Immature natural killer cell (primary cell): ENCODE measurements at regions not wholly inside any gene's neighbourhood (a gene's known extent, or its start where the extent isn't known, plus 50 kb on each side); places are given as distances from the start of the nearest gene placed in this dataset.

Experiments used
- DNase-seq, 3 donors: peaks; one replicate each; pipeline ENCODE4 v3.0.0; 2022; ENCODE audit warnings: mixed read lengths in 1 of 3
- H3K27ac Mint-ChIP-seq, 6 donors: one replicate each; pipeline ENCODE4 v1.8.0; 2020; ENCODE audit warnings: mixed read lengths in 6 of 6, mild to moderate bottlenecking in 5 of 6, inconsistent platforms in 4 of 6, moderate library complexity in 3 of 6
- H3K27me3 Mint-ChIP-seq, 3 donors: one replicate each; pipeline ENCODE4 v1.8.0; 2020 to 2021; ENCODE audit warnings: low read depth in 3 of 3, mild to moderate bottlenecking in 3 of 3, mixed read lengths in 3 of 3, moderate library complexity in 3 of 3, inconsistent platforms in 1 of 3
- H3K36me3 Mint-ChIP-seq, 3 donors: one replicate each; pipeline ENCODE4 v1.8.0; 2020; ENCODE audit warnings: mixed read lengths in 3 of 3, inconsistent platforms in 2 of 3, mild to moderate bottlenecking in 2 of 3
- H3K4me1 Mint-ChIP-seq, 2 donors: one replicate each; pipeline ENCODE4 v1.8.0; 2020; ENCODE audit warnings: inconsistent platforms in 2 of 2, mild to moderate bottlenecking in 2 of 2, mixed read lengths in 2 of 2, moderate library complexity in 1 of 2
- H3K4me3 Mint-ChIP-seq, 5 donors: one replicate each; pipeline ENCODE4 v1.8.0; 2020; ENCODE audit warnings: mild to moderate bottlenecking in 5 of 5, mixed read lengths in 5 of 5, inconsistent platforms in 3 of 5, moderate library complexity in 3 of 5
- H3K9me3 Mint-ChIP-seq, 6 donors: one replicate each; pipeline ENCODE4 v1.8.0; 2020; ENCODE audit warnings: mild to moderate bottlenecking in 6 of 6, mixed read lengths in 6 of 6, inconsistent platforms in 4 of 6, moderate library complexity in 3 of 6

GRCh38 chr2:104043864-104044263 is 810.1 kb upstream of the POU3F3 start:
- H3K27ac Mint-ChIP-seq: no peak overlapping the region
- peaks cover 0 to 33% (median 3%) of the 10 kb centered on the region in 6 donors for H3K9me3 Mint-ChIP-seq
- H3K36me3 Mint-ChIP-seq: no peaks in the 10 kb centered on the region
- H3K4me1 Mint-ChIP-seq: no peaks in the 10 kb centered on the region
- H3K27me3 Mint-ChIP-seq: peaks cover 0 to 2% (median 0%) of the 10 kb centered on the region in 3 donors
- DNase-seq: no peak
- H3K4me3 Mint-ChIP-seq: no peak overlapping the region

GRCh38 chr2:104045071-104045470 is 808.8 kb upstream of the POU3F3 start:
- no peaks in the 10 kb centered on the region for H3K4me1 Mint-ChIP-seq
- no peak overlapping the region for H3K4me3 Mint-ChIP-seq
- DNase-seq: no peak
- no peak overlapping the region for H3K27ac Mint-ChIP-seq
- peaks cover 3 to 35% (median 6%) of the 10 kb centered on the region in 6 donors for H3K9me3 Mint-ChIP-seq
- H3K27me3 Mint-ChIP-seq: peaks cover 0 to 2% (median 0%) of the 10 kb centered on the region in 3 donors
- no peaks in the 10 kb centered on the region for H3K36me3 Mint-ChIP-seq

- no peak for DNase-seq
- Mint-ChIP-seq H3K4me3 (no peak overlapping the region), H3K9me3 (peaks cover 3 to 35% (median 6%) of the 10 kb centered on the region in 6 donors), H3K36me3 (no peaks in the 10 kb centered on the region), H3K4me1 (no peaks in the 10 kb centered on the region), H3K27ac (no peak overlapping the region), H3K27me3 (peaks cover 0 to 3% (median 0%) of the 10 kb centered on the region in 3 donors)
These were observed 807.4 kb upstream of the POU3F3 start for GRCh38 chr2:104046466-104046865.

DNA sequence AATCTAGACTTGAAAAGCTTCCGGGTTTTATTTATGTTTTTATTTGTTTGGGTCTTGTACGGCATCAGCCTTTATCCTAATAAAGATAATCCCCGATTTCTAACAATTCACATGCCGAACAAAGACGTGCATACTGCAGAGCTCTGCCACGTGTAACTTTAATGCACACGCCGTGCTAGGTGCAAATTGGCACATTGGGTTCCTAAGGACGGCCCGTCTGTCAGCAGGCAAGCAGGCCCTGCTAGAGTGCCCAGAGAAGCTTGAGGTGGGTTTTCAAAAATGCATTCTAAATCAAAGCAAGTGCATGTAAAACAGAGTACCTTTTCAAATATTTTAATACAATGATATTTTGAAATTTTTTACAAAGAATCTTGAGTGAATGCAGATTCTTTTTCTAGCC is 806.4 kb upstream of the POU3F3 start:
- Mint-ChIP-seq H3K27ac (no peak overlapping the region), H3K4me3 (no peak overlapping the region), H3K9me3 (peaks cover 3 to 37% (median 10%) of the 10 kb centered on the region in 6 donors), H3K36me3 (no peaks in the 10 kb centered on the region), H3K27me3 (peaks cover 0 to 6% (median 0%) of the 10 kb centered on the region in 3 donors), H3K4me1 (no peaks in the 10 kb centered on the region)
- no peak for DNase-seq

DNA sequence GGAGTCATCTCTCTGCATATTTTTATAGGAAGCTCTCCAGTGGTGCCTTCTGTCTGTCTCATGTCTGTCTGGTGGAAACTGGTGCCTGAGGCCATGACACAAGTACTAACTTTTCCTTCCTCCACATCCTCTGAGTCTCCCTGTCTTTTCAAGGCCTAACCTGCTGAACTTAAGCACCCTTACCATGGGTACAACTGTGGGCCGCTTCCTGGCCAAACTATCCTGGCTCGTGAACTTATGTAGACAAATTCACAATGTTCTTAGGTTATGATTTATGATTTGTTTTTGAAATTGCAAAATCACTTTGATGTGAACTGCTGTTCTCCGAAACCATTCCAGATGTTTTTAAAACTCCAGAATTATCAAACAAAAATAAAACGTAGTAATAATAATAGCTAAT is 804.5 kb upstream of the POU3F3 start:
- H3K4me1 Mint-ChIP-seq: no peaks in the 10 kb centered on the region
- DNase-seq: no peak
- H3K4me3 Mint-ChIP-seq: no peak overlapping the region
- no peaks in the 10 kb centered on the region for H3K36me3 Mint-ChIP-seq
- no peak overlapping the region for H3K27ac Mint-ChIP-seq
- peaks cover 3 to 45% (median 12%) of the 10 kb centered on the region in 6 donors for H3K9me3 Mint-ChIP-seq
- peaks cover 0 to 6% (median 0%) of the 10 kb centered on the region in 3 donors for H3K27me3 Mint-ChIP-seq

DNA sequence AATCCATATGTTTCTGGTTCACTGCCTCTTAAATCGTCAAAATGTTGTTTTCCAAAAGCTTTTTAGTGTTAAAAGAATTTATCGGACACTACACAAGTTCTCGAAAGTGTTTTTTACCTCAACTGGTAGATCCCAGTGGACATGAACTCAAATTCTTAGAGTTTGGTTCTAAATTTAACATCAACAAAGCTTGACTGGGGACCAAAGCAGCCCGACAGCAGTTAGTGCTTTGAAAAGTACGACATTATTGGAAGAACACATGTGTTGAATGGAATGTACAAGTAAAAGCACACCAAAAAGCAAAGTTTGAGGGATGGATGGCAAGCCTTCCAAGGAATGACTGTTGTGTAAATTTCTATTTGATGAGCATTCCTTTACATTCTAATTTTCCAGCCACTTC is 803.9 kb upstream of the POU3F3 start:
- no peak for DNase-seq
- Mint-ChIP-seq H3K4me1 (no peaks in the 10 kb centered on the region), H3K9me3 (peaks cover 3 to 45% (median 12%) of the 10 kb centered on the region in 6 donors), H3K36me3 (no peaks in the 10 kb centered on the region), H3K27me3 (peaks cover 0 to 6% (median 0%) of the 10 kb centered on the region in 3 donors), H3K27ac (no peak overlapping the region), H3K4me3 (no peak overlapping the region)

- H3K27me3 Mint-ChIP-seq: peaks cover 0 to 6% (median 0%) of the 10 kb centered on the region in 3 donors
- no peaks in the 10 kb centered on the region for H3K36me3 Mint-ChIP-seq
- peaks cover 3 to 45% (median 12%) of the 10 kb centered on the region in 6 donors for H3K9me3 Mint-ChIP-seq
- no peak for DNase-seq
- no peak overlapping the region for H3K27ac Mint-ChIP-seq
- H3K4me1 Mint-ChIP-seq: no peaks in the 10 kb centered on the region
- no peak overlapping the region for H3K4me3 Mint-ChIP-seq
These were observed 803.2 kb upstream of the POU3F3 start for GRCh38 chr2:104050656-104051242.

GRCh38 chr2:104051766-104052165 is 802.1 kb upstream of the POU3F3 start:
- Mint-ChIP-seq H3K4me3 (no peak overlapping the region), H3K27ac (no peak overlapping the region), H3K27me3 (peaks cover 0 to 3% (median 0%) of the 10 kb centered on the region in 3 donors), H3K9me3 (peaks cover 3 to 47% (median 12%) of the 10 kb centered on the region in 6 donors), H3K4me1 (no peaks in the 10 kb centered on the region), H3K36me3 (no peaks in the 10 kb centered on the region)
- no peak for DNase-seq

DNA sequence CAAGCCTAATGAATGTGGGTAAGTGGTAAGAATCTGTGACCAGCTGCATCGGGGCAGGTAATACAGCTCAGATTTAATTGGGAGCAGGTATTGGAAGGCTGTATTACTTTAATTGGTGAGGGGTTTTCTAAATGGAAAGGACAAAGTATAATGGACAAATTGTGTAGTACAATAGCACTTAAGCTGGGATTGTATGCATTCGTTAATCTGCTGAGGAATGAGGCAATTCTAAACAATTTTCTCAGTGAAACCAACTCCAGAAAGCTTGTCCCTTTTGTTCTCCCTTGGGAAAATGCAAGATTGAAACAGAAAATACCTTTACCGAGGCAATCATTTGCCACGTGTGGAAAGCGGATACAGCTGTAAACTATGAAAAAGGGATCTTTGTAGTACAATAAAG is 801.6 kb upstream of the POU3F3 start:
- H3K36me3 Mint-ChIP-seq: no peaks in the 10 kb centered on the region
- H3K27ac Mint-ChIP-seq: no peak overlapping the region
- peaks cover 0 to 3% (median 0%) of the 10 kb centered on the region in 3 donors for H3K27me3 Mint-ChIP-seq
- no peaks in the 10 kb centered on the region for H3K4me1 Mint-ChIP-seq
- DNase-seq: no peak
- H3K9me3 Mint-ChIP-seq: peaks cover 3 to 42% (median 12%) of the 10 kb centered on the region in 6 donors
- H3K4me3 Mint-ChIP-seq: no peak overlapping the region

DNA sequence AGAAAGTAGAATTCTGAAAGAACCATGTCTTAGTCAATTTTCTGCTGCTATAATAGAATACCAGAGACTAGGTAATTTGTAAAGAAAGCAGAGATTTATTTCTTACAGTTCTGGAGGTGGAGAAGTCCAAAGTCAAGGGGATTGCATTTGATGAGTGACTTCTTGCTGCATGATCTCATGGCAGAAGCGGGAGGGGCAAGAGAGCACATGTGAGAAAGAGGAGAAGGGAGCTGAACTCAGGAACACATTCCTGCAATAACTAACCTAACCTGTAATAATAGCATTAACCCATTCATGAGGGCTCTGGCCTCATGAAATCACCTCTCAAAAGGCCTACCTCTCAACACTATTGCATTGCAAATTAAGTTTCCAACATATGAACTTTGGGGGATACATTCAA is 797.5 kb upstream of the POU3F3 start:
- Mint-ChIP-seq H3K27ac (no peak overlapping the region), H3K4me3 (no peak overlapping the region), H3K4me1 (no peaks in the 10 kb centered on the region), H3K36me3 (no peaks in the 10 kb centered on the region), H3K9me3 (peaks cover 0 to 41% (median 9%) of the 10 kb centered on the region in 6 donors), H3K27me3 (peaks cover 0 to 3% (median 0%) of the 10 kb centered on the region in 3 donors)
- no peak for DNase-seq

GRCh38 chr2:104068665-104069064 is 785.2 kb upstream of the POU3F3 start:
- DNase-seq: no peak
- peaks cover 0 to 2% (median 0%) of the 10 kb centered on the region in 3 donors for H3K36me3 Mint-ChIP-seq
- H3K27me3 Mint-ChIP-seq: peaks cover 0 to 2% (median 0%) of the 10 kb centered on the region in 3 donors
- H3K27ac Mint-ChIP-seq: no peak overlapping the region
- H3K4me3 Mint-ChIP-seq: no peak overlapping the region
- peaks cover 0 to 16% (median 5%) of the 10 kb centered on the region in 6 donors for H3K9me3 Mint-ChIP-seq
- no peaks in the 10 kb centered on the region for H3K4me1 Mint-ChIP-seq

- H3K27ac Mint-ChIP-seq: no peak overlapping the region
These were observed 776.3 kb upstream of the POU3F3 start for GRCh38 chr2:104077573-104077972.

DNA sequence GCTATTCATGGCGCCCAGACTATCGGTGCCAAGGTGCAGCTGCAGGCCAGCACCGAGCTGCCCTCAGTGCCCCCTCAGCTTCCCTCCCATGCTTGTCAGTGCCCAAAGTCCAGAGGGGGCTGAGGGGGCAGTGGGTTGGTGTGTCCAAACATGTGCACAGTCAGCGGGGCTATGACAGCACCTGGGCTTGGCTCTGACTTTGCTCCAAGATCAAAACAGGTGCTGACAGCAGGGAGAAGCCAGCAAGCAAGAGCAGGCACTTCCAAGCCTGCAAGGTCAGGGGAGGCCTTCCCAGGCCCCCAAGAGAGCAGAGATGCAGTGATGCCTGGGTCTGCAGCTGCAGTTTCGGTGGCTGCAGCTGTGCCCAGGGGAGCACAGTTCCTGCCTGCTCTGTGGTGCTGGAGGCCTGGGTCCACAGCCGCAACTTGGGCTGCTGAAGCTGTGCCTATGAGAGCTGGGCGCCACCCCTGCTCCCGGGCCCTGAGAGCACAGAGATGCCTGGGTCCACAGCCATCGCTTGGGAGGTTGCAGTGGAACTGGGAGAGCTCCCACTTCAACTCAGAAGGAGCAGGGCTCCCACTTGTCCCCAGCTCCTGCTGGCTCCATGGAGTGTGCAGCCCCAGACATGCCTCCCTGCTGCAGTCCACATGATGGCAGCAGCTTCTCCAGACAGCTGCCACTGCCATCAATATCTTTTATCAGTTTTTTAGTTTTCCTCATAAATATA is 775.3 kb upstream of the POU3F3 start:
- Mint-ChIP-seq H3K4me3 (no peak overlapping the region), H3K27ac (no peak overlapping the region), H3K9me3 (peaks cover 4 to 39% (median 13%) of the 10 kb centered on the region in 6 donors), H3K36me3 (peaks cover 0 to 2% (median 0%) of the 10 kb centered on the region in 3 donors), H3K27me3 (no peaks in the 10 kb centered on the region), H3K4me1 (no peaks in the 10 kb centered on the region)
- no peak for DNase-seq

More at GRCh38 chr2:104077573-104077972, 776.3 kb upstream of the POU3F3 start:
- Mint-ChIP-seq H3K27me3 (no peaks in the 10 kb centered on the region), H3K4me1 (no peaks in the 10 kb centered on the region), H3K9me3 (peaks cover 0 to 35% (median 12%) of the 10 kb centered on the region in 6 donors), H3K36me3 (peaks cover 0 to 3% (median 0%) of the 10 kb centered on the region in 3 donors), H3K4me3 (no peak overlapping the region)
- DNase-seq: no peak

GRCh38 chr2:104088745-104089144 is 765.2 kb upstream of the POU3F3 start:
- Mint-ChIP-seq H3K4me1 (no peaks in the 10 kb centered on the region), H3K27me3 (peaks cover 0 to 1% (median 0%) of the 10 kb centered on the region in 3 donors), H3K9me3 (peaks cover 0 to 30% (median 18%) of the 10 kb centered on the region in 6 donors), H3K36me3 (no peaks in the 10 kb centered on the region), H3K4me3 (no peak overlapping the region), H3K27ac (no peak overlapping the region)
- DNase-seq: no peak
